HepG2 (cell line): ENCODE measurements at regions not wholly inside any gene's neighbourhood (a gene's known extent, or its start where the extent isn't known, plus 50 kb on each side); places are given as distances from the start of the nearest gene placed in this dataset.

Source experiments
- AHDC1 ChIP-seq: sonication (generic); formaldehyde crosslinking; IDR thresholded peaks from 2 replicates; pipeline ENCODE4 v1.5.1; 2020; ENCODE audit warnings: mild to moderate bottlenecking, missing genetic modification reagents, borderline replicate concordance
- ARNT2 ChIP-seq: sonication (generic); formaldehyde crosslinking; IDR thresholded peaks from 2 replicates; pipeline ENCODE4 v1.8.0; 2022; ENCODE audit warnings: mild to moderate bottlenecking, low read depth, missing genetic modification reagents, moderate library complexity
- CEBPB ChIP-seq: IDR thresholded peaks from 2 replicates; pipeline ENCODE4 v1.6.1; 2011; ENCODE audit warnings: low read depth, low read length, improper control_type of control experiment, borderline replicate concordance
- HES4 ChIP-seq: sonication (generic); formaldehyde crosslinking; IDR thresholded peaks from 2 replicates; pipeline ENCODE4 v1.9.0; 2021; ENCODE audit warnings: mild to moderate bottlenecking, missing genetic modification reagents, borderline replicate concordance
- IRX3 ChIP-seq: sonication (generic); formaldehyde crosslinking; IDR thresholded peaks from 2 replicates; pipeline ENCODE4 v1.8.1; 2023; ENCODE audit warnings: mild to moderate bottlenecking, low read depth, missing genetic modification reagents, borderline replicate concordance
- KDM6A ChIP-seq: IDR thresholded peaks from 2 replicates; pipeline ENCODE4 v1.6.1; 2016; ENCODE audit warnings: low read depth
- MAF1 ChIP-seq: sonication (generic); formaldehyde crosslinking; IDR thresholded peaks from 2 replicates; pipeline ENCODE4 v1.5.0; 2020; ENCODE audit warnings: missing genetic modification reagents, borderline replicate concordance
- MLLT10 ChIP-seq: sonication (generic); formaldehyde crosslinking; IDR thresholded peaks from 2 replicates; pipeline ENCODE4 v1.4.0; 2020; ENCODE audit warnings: missing genetic modification reagents
- PITX1 ChIP-seq: sonication (generic); formaldehyde crosslinking; IDR thresholded peaks from 2 replicates; pipeline ENCODE4 v1.5.1; 2020; ENCODE audit warnings: mild to moderate bottlenecking, missing genetic modification reagents
- SCMH1 ChIP-seq: sonication (generic); formaldehyde crosslinking; IDR thresholded peaks from 2 replicates; pipeline ENCODE4 v1.9.0; 2021; ENCODE audit warnings: missing genetic modification reagents, mild to moderate bottlenecking, borderline replicate concordance
- SMAD1 ChIP-seq: sonication (generic); formaldehyde crosslinking; IDR thresholded peaks from 2 replicates; pipeline ENCODE4 v1.4.0; 2020; ENCODE audit warnings: missing genetic modification reagents, low read depth, mild to moderate bottlenecking, borderline replicate concordance
- ZBTB46 ChIP-seq: sonication (generic); formaldehyde crosslinking; IDR thresholded peaks from 2 replicates; pipeline ENCODE4 v1.4.0; 2020; ENCODE audit warnings: mild to moderate bottlenecking, missing genetic modification reagents, borderline replicate concordance
- ZFP1 ChIP-seq: IDR thresholded peaks from 2 replicates; pipeline ENCODE4 v1.6.1; 2016
- ZMYM3 ChIP-seq: sonication (generic); formaldehyde crosslinking; IDR thresholded peaks from 2 replicates; pipeline ENCODE4 v1.5.1; 2020; ENCODE audit warnings: mild to moderate bottlenecking, missing genetic modification reagents
- ZNF12 ChIP-seq: sonication (generic); formaldehyde crosslinking; IDR thresholded peaks from 2 replicates; pipeline ENCODE4 v1.5.0; 2020; ENCODE audit warnings: missing genetic modification reagents
- ZNF124 ChIP-seq: sonication (generic); formaldehyde crosslinking; IDR thresholded peaks from 2 replicates; pipeline ENCODE4 v1.4.0; 2020; ENCODE audit warnings: missing genetic modification reagents
- ZNF562 ChIP-seq: sonication (generic); formaldehyde crosslinking; IDR thresholded peaks from 2 replicates; pipeline ENCODE4 v1.8.0; 2022; ENCODE audit warnings: missing genetic modification reagents, borderline replicate concordance
- ZNF569 ChIP-seq: sonication (generic); formaldehyde crosslinking; IDR thresholded peaks from 2 replicates; pipeline ENCODE4 v1.5.0; 2020; ENCODE audit warnings: mild to moderate bottlenecking, missing genetic modification reagents, moderate library complexity, borderline replicate concordance
- TF ChIP-seq, protein P1 (sequence below): sonication (generic); formaldehyde crosslinking; IDR thresholded peaks from 2 replicates; pipeline ENCODE4 v1.8.1; 2022; ENCODE audit warnings: mild to moderate bottlenecking, missing genetic modification reagents

GRCh38 chr2:175755656-175756386, 246.2 kb downstream of the LNPK start (continued):
- no peak for TF ChIP-seq MAF1 (CRISPR knock-in tag)
- 0 out of 2 replicates have a peak, but pooled peaks have one; percentile 50 for TF ChIP-seq ZFP1 (CRISPR knock-in tag)
- TF ChIP-seq PITX1 (CRISPR knock-in tag) = no peak
- TF ChIP-seq SMAD1 (CRISPR knock-in tag) = no peak
- no peak for TF ChIP-seq ARNT2 (CRISPR knock-in tag)
- peak; percentile 55; the same call in 1 of the 2 replicates for TF ChIP-seq AHDC1 (CRISPR knock-in tag)
- TF ChIP-seq ZNF124 (CRISPR knock-in tag) = no peak
- peak; percentile 87 for TF ChIP-seq CEBPB
- no peak for TF ChIP-seq IRX3
- no peak for TF ChIP-seq MLLT10 (CRISPR knock-in tag)
- TF ChIP-seq ZNF562 = no peak
- TF ChIP-seq ZNF569 (CRISPR knock-in tag) = no peak
- TF ChIP-seq, protein P1, sequence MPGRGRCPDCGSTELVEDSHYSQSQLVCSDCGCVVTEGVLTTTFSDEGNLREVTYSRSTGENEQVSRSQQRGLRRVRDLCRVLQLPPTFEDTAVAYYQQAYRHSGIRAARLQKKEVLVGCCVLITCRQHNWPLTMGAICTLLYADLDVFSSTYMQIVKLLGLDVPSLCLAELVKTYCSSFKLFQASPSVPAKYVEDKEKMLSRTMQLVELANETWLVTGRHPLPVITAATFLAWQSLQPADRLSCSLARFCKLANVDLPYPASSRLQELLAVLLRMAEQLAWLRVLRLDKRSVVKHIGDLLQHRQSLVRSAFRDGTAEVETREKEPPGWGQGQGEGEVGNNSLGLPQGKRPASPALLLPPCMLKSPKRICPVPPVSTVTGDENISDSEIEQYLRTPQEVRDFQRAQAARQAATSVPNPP (CRISPR knock-in tag) = no peak
- TF ChIP-seq HES4 (CRISPR knock-in tag) = no peak
- no peak for TF ChIP-seq KDM6A (CRISPR knock-in tag)
- no peak for TF ChIP-seq ZNF12 (CRISPR knock-in tag)
- no peak for TF ChIP-seq SCMH1 (CRISPR knock-in tag)
- no peak for TF ChIP-seq ZBTB46 (CRISPR knock-in tag)
- no peak for TF ChIP-seq ZMYM3 (CRISPR knock-in tag)
